Ishikawa (cell line): ENCODE measurements at regions not wholly inside any gene's neighbourhood (a gene's known extent, or its start where the extent isn't known, plus 50 kb on each side); places are given as distances from the start of the nearest gene placed in this dataset.

Experiments
- CEBPB ChIP-seq: IDR thresholded peaks from 2 replicates; pipeline ENCODE4 v1.6.1; 2012
- CREB1 ChIP-seq: IDR thresholded peaks from 2 replicates; pipeline ENCODE4 v1.6.1; 2012; ENCODE audit warnings: low read depth
- EGR1 ChIP-seq: IDR thresholded peaks from 2 replicates; pipeline ENCODE4 v1.6.1; 2012
- EP300 ChIP-seq: IDR thresholded peaks from 2 replicates; pipeline ENCODE4 v1.6.1; 2012; ENCODE audit warnings: borderline replicate concordance
- FOXM1 ChIP-seq: IDR thresholded peaks from 2 replicates; pipeline ENCODE4 v1.6.1; 2012; ENCODE audit warnings: low read depth, borderline replicate concordance
- MAX ChIP-seq: IDR thresholded peaks from 2 replicates; pipeline ENCODE4 v1.6.1; 2012
- NFIC ChIP-seq: IDR thresholded peaks from 2 replicates; pipeline ENCODE4 v1.6.1; 2012
- RAD21 ChIP-seq: IDR thresholded peaks from 2 replicates; pipeline ENCODE4 v1.6.1; 2012; ENCODE audit warnings: low read depth
- TAF1 ChIP-seq: IDR thresholded peaks from 2 replicates; pipeline ENCODE4 v1.6.1; 2012; ENCODE audit warnings: low read depth, mild to moderate bottlenecking
- TCF12 ChIP-seq: IDR thresholded peaks from 2 replicates; pipeline ENCODE4 v1.6.1; 2012; ENCODE audit warnings: low read depth
- TEAD4 ChIP-seq: IDR thresholded peaks from 2 replicates; pipeline ENCODE4 v1.6.1; 2012
- YY1 ChIP-seq: IDR thresholded peaks from 2 replicates; pipeline ENCODE4 v1.6.1; 2012; ENCODE audit warnings: low read depth
- ZBTB7A ChIP-seq: IDR thresholded peaks from 2 replicates; pipeline ENCODE4 v1.6.1; 2012; ENCODE audit warnings: low read depth
- TF ChIP-seq, protein P1 (sequence below): IDR thresholded peaks from 2 replicates; pipeline ENCODE4 v1.6.1; 2012
- TF ChIP-seq, protein P2 (sequence below): IDR thresholded peaks from 2 replicates; pipeline ENCODE4 v1.6.1; 2012; ENCODE audit warnings: low read depth, mild to moderate bottlenecking

GRCh38 chr15:93866948-93867347, 364.4 kb upstream of the MCTP2 start:
- no peak for TF ChIP-seq TCF12
- no peak for TF ChIP-seq RAD21
- no peak for TF ChIP-seq MAX

DNA sequence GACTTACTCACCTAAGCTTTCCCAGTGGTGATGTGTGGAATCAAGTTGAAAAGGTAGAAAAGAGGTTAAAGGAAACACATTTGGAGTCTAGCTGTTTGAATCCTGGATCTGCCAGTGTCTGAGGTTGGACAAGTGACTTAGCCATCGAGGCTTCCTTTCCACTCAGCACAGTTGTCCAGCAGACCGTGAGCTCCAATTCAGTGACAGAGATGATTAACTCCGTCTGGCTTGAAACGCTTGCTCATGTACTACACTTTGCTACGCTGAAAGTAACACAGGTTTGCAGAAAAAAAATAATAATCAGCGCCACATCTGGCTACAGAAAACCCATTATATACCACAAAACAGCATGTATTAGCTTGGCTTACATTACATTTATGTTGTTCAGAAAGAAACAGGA, 364.9 kb upstream of the MCTP2 start:
- TF ChIP-seq NFIC (no peak), RAD21 (no peak), CEBPB (no peak), TCF12 (no peak), TAF1 (no peak)
- TF ChIP-seq, protein P1, sequence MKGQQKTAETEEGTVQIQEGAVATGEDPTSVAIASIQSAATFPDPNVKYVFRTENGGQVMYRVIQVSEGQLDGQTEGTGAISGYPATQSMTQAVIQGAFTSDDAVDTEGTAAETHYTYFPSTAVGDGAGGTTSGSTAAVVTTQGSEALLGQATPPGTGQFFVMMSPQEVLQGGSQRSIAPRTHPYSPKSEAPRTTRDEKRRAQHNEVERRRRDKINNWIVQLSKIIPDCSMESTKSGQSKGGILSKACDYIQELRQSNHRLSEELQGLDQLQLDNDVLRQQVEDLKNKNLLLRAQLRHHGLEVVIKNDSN = no peak

DNA sequence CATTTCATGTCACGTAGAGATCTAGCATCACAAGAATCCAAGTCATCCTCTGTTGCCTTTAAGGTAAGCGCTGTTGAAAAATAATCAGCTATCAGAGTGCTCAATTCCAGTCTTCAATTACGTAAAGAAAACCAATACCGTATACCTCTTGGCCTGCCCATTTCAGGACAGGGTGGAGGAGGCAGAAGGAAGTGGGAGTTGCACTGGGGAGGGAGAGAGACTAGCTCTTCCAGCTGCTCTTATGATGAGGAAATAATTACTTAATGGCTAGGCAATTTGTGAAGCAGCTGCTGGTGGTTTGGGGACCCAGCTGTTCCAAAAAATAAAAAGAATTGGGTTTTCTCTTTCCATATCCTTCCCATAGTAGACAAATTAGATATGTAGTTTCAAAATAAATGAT, 365.8 kb upstream of the MCTP2 start:
- TF ChIP-seq RAD21 = no peak
- TF ChIP-seq MAX = no peak
- no peak for TF ChIP-seq EP300
- TF ChIP-seq, protein P1 = no peak
- no peak for TF ChIP-seq TAF1
- TF ChIP-seq, protein P2, sequence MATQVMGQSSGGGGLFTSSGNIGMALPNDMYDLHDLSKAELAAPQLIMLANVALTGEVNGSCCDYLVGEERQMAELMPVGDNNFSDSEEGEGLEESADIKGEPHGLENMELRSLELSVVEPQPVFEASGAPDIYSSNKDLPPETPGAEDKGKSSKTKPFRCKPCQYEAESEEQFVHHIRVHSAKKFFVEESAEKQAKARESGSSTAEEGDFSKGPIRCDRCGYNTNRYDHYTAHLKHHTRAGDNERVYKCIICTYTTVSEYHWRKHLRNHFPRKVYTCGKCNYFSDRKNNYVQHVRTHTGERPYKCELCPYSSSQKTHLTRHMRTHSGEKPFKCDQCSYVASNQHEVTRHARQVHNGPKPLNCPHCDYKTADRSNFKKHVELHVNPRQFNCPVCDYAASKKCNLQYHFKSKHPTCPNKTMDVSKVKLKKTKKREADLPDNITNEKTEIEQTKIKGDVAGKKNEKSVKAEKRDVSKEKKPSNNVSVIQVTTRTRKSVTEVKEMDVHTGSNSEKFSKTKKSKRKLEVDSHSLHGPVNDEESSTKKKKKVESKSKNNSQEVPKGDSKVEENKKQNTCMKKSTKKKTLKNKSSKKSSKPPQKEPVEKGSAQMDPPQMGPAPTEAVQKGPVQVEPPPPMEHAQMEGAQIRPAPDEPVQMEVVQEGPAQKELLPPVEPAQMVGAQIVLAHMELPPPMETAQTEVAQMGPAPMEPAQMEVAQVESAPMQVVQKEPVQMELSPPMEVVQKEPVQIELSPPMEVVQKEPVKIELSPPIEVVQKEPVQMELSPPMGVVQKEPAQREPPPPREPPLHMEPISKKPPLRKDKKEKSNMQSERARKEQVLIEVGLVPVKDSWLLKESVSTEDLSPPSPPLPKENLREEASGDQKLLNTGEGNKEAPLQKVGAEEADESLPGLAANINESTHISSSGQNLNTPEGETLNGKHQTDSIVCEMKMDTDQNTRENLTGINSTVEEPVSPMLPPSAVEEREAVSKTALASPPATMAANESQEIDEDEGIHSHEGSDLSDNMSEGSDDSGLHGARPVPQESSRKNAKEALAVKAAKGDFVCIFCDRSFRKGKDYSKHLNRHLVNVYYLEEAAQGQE = no peak
- no peak for TF ChIP-seq FOXM1
- TF ChIP-seq TCF12 = no peak
- no peak for TF ChIP-seq CEBPB
- TF ChIP-seq NFIC = no peak
- TF ChIP-seq TEAD4 = no peak
- TF ChIP-seq EGR1 = no peak
- no peak for TF ChIP-seq CREB1
- no peak for TF ChIP-seq ZBTB7A
- TF ChIP-seq YY1 = no peak

DNA sequence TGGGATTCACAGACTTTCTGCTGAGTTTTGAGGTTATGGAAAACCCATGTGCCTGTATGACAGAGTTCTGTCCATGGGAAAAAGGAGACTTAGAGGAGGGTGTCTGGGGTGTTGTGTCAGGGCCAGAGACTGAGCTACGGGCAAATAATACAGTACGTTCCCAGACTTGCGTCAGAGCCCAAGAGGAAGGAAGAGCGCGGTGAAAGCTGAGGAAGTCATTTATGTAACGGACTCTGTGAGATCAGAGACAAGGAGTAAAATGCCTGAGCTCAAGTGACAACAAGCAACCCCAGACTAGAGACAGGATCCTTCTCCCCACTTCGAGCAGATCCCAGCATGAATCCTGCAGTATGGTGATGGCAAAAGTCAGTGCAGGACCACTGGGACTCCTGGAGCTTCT, 368.6 kb upstream of the MCTP2 start:
- no peak for TF ChIP-seq TAF1
- no peak for TF ChIP-seq RAD21
- TF ChIP-seq, protein P1 = no peak
- TF ChIP-seq, protein P2 = no peak
- no peak for TF ChIP-seq FOXM1
- TF ChIP-seq CREB1 = no peak
- TF ChIP-seq MAX = no peak
- TF ChIP-seq TEAD4 = no peak
- no peak for TF ChIP-seq EP300
- TF ChIP-seq NFIC = no peak
- TF ChIP-seq ZBTB7A = no peak
- no peak for TF ChIP-seq EGR1
- no peak for TF ChIP-seq CEBPB
- no peak for TF ChIP-seq TCF12
- no peak for TF ChIP-seq YY1

DNA sequence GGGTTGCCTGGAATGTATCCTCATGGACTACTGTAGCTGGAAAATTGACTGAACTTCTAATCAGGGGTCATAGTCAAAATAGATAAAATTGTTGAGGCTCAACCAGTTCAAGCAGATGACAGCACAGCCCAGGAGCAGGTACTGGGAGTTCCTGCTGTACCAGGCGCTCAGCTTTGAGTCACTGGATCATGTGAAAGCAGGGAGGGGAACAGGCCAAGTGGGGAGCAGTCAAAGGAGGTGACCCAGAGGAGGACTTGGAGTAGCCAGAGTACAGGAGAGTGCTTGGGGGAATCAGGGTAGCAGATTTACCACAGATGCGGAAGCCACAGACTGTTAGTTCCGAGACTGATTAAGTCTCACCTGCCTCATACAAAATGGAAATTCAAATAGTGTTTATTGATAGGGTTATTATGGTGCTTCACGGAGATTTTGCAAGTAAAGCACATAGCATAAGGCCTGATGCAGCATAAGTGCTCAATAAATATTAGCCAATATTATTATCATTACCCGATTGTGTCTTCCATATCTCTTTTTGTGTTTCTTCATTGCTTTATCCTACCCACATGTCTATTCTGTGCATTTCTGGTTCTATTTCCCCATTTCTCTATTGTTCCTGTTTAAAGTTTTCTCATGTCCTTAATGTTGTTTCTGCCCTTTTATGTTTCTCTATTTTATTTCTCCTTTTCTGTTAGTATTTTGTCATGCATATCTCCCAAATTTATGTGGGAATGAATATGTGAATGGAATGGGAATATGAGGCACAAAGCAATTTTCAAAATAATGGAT, 369.2 kb upstream of the MCTP2 start:
- TF ChIP-seq, protein P1 = no peak
- TF ChIP-seq FOXM1 = no peak
- TF ChIP-seq YY1 = no peak
